ENCODE measurements at regions not wholly inside any gene's neighbourhood (a gene's known extent, or its start where the extent isn't known, plus 50 kb on each side); places are given as distances from the start of the nearest gene placed in this dataset.

DNA sequence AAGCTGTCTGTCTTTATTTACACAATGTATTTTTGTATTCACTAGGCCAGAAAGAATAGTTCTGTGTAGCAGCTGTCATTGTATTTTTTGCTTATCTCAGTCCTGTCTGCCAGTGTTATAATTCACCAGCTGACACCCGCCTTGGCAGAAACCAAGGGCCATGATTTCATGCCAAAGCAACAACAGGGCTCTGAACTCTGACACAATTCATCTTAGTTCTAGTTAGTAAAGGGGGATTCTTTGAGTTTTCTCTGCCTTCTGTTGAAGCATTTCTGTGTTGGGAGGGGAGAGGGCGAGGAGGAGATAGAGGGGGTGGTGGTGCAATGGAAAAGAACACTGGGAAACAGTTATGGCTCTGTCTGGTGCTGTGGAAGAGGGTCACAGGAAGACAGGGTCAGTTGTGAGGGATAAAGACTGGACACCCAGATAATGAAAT lies 684.6 kb upstream of the MARCKS start:
- TF ChIP-seq, protein P1, sequence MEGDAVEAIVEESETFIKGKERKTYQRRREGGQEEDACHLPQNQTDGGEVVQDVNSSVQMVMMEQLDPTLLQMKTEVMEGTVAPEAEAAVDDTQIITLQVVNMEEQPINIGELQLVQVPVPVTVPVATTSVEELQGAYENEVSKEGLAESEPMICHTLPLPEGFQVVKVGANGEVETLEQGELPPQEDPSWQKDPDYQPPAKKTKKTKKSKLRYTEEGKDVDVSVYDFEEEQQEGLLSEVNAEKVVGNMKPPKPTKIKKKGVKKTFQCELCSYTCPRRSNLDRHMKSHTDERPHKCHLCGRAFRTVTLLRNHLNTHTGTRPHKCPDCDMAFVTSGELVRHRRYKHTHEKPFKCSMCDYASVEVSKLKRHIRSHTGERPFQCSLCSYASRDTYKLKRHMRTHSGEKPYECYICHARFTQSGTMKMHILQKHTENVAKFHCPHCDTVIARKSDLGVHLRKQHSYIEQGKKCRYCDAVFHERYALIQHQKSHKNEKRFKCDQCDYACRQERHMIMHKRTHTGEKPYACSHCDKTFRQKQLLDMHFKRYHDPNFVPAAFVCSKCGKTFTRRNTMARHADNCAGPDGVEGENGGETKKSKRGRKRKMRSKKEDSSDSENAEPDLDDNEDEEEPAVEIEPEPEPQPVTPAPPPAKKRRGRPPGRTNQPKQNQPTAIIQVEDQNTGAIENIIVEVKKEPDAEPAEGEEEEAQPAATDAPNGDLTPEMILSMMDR (IDR thresholded peaks at IDR 0.05), result no peak
- TF ChIP-seq SMC3 (IDR thresholded peaks at IDR 0.05), result no peak
- TF ChIP-seq POLR2A (IDR thresholded peaks at IDR 0.05; ENCODE audit: low read length), result no peak
- no peak for TF ChIP-seq ZSCAN20 (CRISPR knock-in tag; IDR thresholded peaks at IDR 0.05)
- TF ChIP-seq RAD21 (conservative IDR thresholded peaks at IDR 0.05 in 1 of 2, IDR thresholded peaks at IDR 0.05 in 1 of 2), result no peak
- TF ChIP-seq SREBF2 (IDR thresholded peaks at IDR 0.05), result no peak

Measured in A549 (cell line).